ENCODE measurements at regions not wholly inside any gene's neighbourhood (a gene's known extent, or its start where the extent isn't known, plus 50 kb on each side); places are given as distances from the start of the nearest gene placed in this dataset.

GRCh38 chr2:6043238-6043637 lies 351.1 kb downstream of the SOX11 start:
- DNase-seq, result no peak
- Histone ChIP-seq H3K4me3 (ENCODE audit: insufficient read depth, low read depth, low read length) (no peak overlapping the region), H3K36me3 (replicated peaks; ENCODE audit: control insufficient read depth, insufficient read depth, low read length) (no peaks in the 10 kb centered on the region), H3K27me3 (ENCODE audit: control insufficient read depth, insufficient read depth, low read length) (no peaks in the 10 kb centered on the region)

- Histone ChIP-seq H3K36me3 (replicated peaks; ENCODE audit: control insufficient read depth, insufficient read depth, low read length) (no peaks in the 10 kb centered on the region), H3K27me3 (ENCODE audit: control insufficient read depth, insufficient read depth, low read length) (no peaks in the 10 kb centered on the region), H3K4me3 (ENCODE audit: insufficient read depth, low read depth, low read length) (no peak overlapping the region)
- DNase-seq, result no peak
These were observed 360.5 kb downstream of the SOX11 start for GRCh38 chr2:6052649-6053048.

- no peak for DNase-seq
- no peaks in the 10 kb centered on the region for H3K27me3 ChIP-seq (ENCODE audit: control insufficient read depth, insufficient read depth, low read length)
- H3K36me3 ChIP-seq (replicated peaks; ENCODE audit: control insufficient read depth, insufficient read depth, low read length), result no peaks in the 10 kb centered on the region
- H3K4me3 ChIP-seq (ENCODE audit: insufficient read depth, low read depth, low read length), result no peak overlapping the region
These were observed 361.6 kb downstream of the SOX11 start for GRCh38 chr2:6053743-6054142.

- Histone ChIP-seq H3K4me3 (ENCODE audit: insufficient read depth, low read depth, low read length) (no peak overlapping the region), H3K27me3 (ENCODE audit: control insufficient read depth, insufficient read depth, low read length) (no peaks in the 10 kb centered on the region), H3K36me3 (replicated peaks; ENCODE audit: control insufficient read depth, insufficient read depth, low read length) (no peaks in the 10 kb centered on the region)
- DNase-seq, result peak; percentile 23
These were observed 362.0 kb downstream of the SOX11 start for GRCh38 chr2:6054161-6054671.

GRCh38 chr2:6060992-6061663 lies 368.9 kb downstream of the SOX11 start:
- no peak for DNase-seq
- H3K27me3 ChIP-seq (ENCODE audit: control insufficient read depth, insufficient read depth, low read length), result no peaks in the 10 kb centered on the region
- no peak overlapping the region for H3K4me3 ChIP-seq (ENCODE audit: insufficient read depth, low read depth, low read length)
- no peaks in the 10 kb centered on the region for H3K36me3 ChIP-seq (replicated peaks; ENCODE audit: control insufficient read depth, insufficient read depth, low read length)

- no peaks in the 10 kb centered on the region for H3K36me3 ChIP-seq (replicated peaks; ENCODE audit: control insufficient read depth, insufficient read depth, low read length)
- DNase-seq, result no peak
These were observed 372.6 kb downstream of the SOX11 start for GRCh38 chr2:6064757-6065156.

GRCh38 chr2:6065703-6066102 lies 373.5 kb downstream of the SOX11 start:
- no peaks in the 10 kb centered on the region for H3K27me3 ChIP-seq (ENCODE audit: control insufficient read depth, insufficient read depth, low read length)
- no peaks in the 10 kb centered on the region for H3K36me3 ChIP-seq (replicated peaks; ENCODE audit: control insufficient read depth, insufficient read depth, low read length)
- no peak for DNase-seq
- H3K4me3 ChIP-seq (ENCODE audit: insufficient read depth, low read depth, low read length), result no peak overlapping the region

More at GRCh38 chr2:6064757-6065156, 372.6 kb downstream of the SOX11 start:
- Histone ChIP-seq H3K27me3 (ENCODE audit: control insufficient read depth, insufficient read depth, low read length) (no peaks in the 10 kb centered on the region), H3K4me3 (ENCODE audit: insufficient read depth, low read depth, low read length) (no peak overlapping the region)

- H3K4me3 ChIP-seq (ENCODE audit: insufficient read depth, low read depth, low read length), result no peak overlapping the region
- DNase-seq, result no peak
- H3K27me3 ChIP-seq (ENCODE audit: control insufficient read depth, insufficient read depth, low read length), result no peaks in the 10 kb centered on the region
- H3K36me3 ChIP-seq (replicated peaks; ENCODE audit: control insufficient read depth, insufficient read depth, low read length), result no peaks in the 10 kb centered on the region
These were observed 374.9 kb downstream of the SOX11 start for GRCh38 chr2:6067089-6067488.

GRCh38 chr2:6067806-6068205 lies 375.6 kb downstream of the SOX11 start:
- DNase-seq, result no peak
- H3K36me3 ChIP-seq (replicated peaks; ENCODE audit: control insufficient read depth, insufficient read depth, low read length), result no peaks in the 10 kb centered on the region
- no peaks in the 10 kb centered on the region for H3K27me3 ChIP-seq (ENCODE audit: control insufficient read depth, insufficient read depth, low read length)
- no peak overlapping the region for H3K4me3 ChIP-seq (ENCODE audit: insufficient read depth, low read depth, low read length)

- Histone ChIP-seq H3K27me3 (ENCODE audit: control insufficient read depth, insufficient read depth, low read length) (no peaks in the 10 kb centered on the region), H3K36me3 (replicated peaks; ENCODE audit: control insufficient read depth, insufficient read depth, low read length) (no peaks in the 10 kb centered on the region), H3K4me3 (ENCODE audit: insufficient read depth, low read depth, low read length) (no peak overlapping the region)
- DNase-seq, result no peak
These were observed 376.2 kb downstream of the SOX11 start for GRCh38 chr2:6068429-6068828.

- Histone ChIP-seq H3K36me3 (replicated peaks; ENCODE audit: control insufficient read depth, insufficient read depth, low read length) (no peaks in the 10 kb centered on the region), H3K4me3 (ENCODE audit: insufficient read depth, low read depth, low read length) (no peak overlapping the region), H3K27me3 (ENCODE audit: control insufficient read depth, insufficient read depth, low read length) (no peaks in the 10 kb centered on the region)
- peak; percentile 44 for DNase-seq
These were observed 377.2 kb downstream of the SOX11 start for GRCh38 chr2:6069381-6069780.

- DNase-seq, result no peak
- Histone ChIP-seq H3K27me3 (ENCODE audit: control insufficient read depth, insufficient read depth, low read length) (no peaks in the 10 kb centered on the region), H3K4me3 (ENCODE audit: insufficient read depth, low read depth, low read length) (no peak overlapping the region), H3K36me3 (replicated peaks; ENCODE audit: control insufficient read depth, insufficient read depth, low read length) (no peaks in the 10 kb centered on the region)
These were observed 379.3 kb downstream of the SOX11 start for GRCh38 chr2:6071519-6071918.

GRCh38 chr2:6072276-6072675 lies 380.1 kb downstream of the SOX11 start:
- H3K4me3 ChIP-seq (ENCODE audit: insufficient read depth, low read depth, low read length), result no peak overlapping the region
- H3K36me3 ChIP-seq (replicated peaks; ENCODE audit: control insufficient read depth, insufficient read depth, low read length), result no peaks in the 10 kb centered on the region
- H3K27me3 ChIP-seq (ENCODE audit: control insufficient read depth, insufficient read depth, low read length), result no peaks in the 10 kb centered on the region
- DNase-seq, result no peak

GRCh38 chr2:6072768-6073167 lies 380.6 kb downstream of the SOX11 start:
- Histone ChIP-seq H3K27me3 (ENCODE audit: control insufficient read depth, insufficient read depth, low read length) (no peaks in the 10 kb centered on the region), H3K4me3 (ENCODE audit: insufficient read depth, low read depth, low read length) (no peak overlapping the region), H3K36me3 (replicated peaks; ENCODE audit: control insufficient read depth, insufficient read depth, low read length) (no peaks in the 10 kb centered on the region)
- DNase-seq, result no peak

- H3K36me3 ChIP-seq (replicated peaks; ENCODE audit: control insufficient read depth, insufficient read depth, low read length), result no peaks in the 10 kb centered on the region
- no peak overlapping the region for H3K4me3 ChIP-seq (ENCODE audit: insufficient read depth, low read depth, low read length)
- peak; percentile 34 for DNase-seq
These were observed 381.3 kb downstream of the SOX11 start for GRCh38 chr2:6073191-6074088.

More at GRCh38 chr2:6073191-6074088, 381.3 kb downstream of the SOX11 start:
- H3K27me3 ChIP-seq (ENCODE audit: control insufficient read depth, insufficient read depth, low read length), result no peaks in the 10 kb centered on the region
